HCT116 (cell line): ENCODE measurements at regions not wholly inside any gene's neighbourhood (a gene's known extent, or its start where the extent isn't known, plus 50 kb on each side); places are given as distances from the start of the nearest gene placed in this dataset.
A peak's percentile ranks its signal among the peaks of the same experiment; 100 is the strongest.

Experiments
- EGR1 ChIP-seq: IDR thresholded peaks from 2 replicates; pipeline ENCODE4 v1.6.1; 2012; ENCODE audit warnings: low read depth
- EZH2 ChIP-seq: fragments of 200-600 bp; sonication (generic); IDR thresholded peaks from 2 replicates; pipeline ENCODE4 v1.6.1; 2017; ENCODE audit warnings: antibody characterized with exemption, mixed run types
- POLR2A ChIP-seq: IDR thresholded peaks from 2 replicates; pipeline ENCODE4 v1.7.0; 2011; ENCODE audit warnings: borderline replicate concordance; ENCODE audit not compliant: insufficient read depth, insufficient read length; ENCODE audit errors: extremely low read depth
- POLR2AphosphoS5 ChIP-seq: IDR thresholded peaks from 2 replicates; pipeline ENCODE4 v1.6.1; 2011; ENCODE audit warnings: mild to moderate bottlenecking, low read depth, low read length, moderate library complexity
- RAD21 ChIP-seq: IDR thresholded peaks from 2 replicates; pipeline ENCODE4 v1.6.1; 2012; ENCODE audit warnings: low read depth, mild to moderate bottlenecking
- YY1 ChIP-seq: IDR thresholded peaks from 2 replicates; pipeline ENCODE4 v1.6.1; 2011; ENCODE audit warnings: low read length, low read depth, moderate library complexity, mild to moderate bottlenecking; ENCODE audit not compliant: insufficient replicate concordance; ENCODE audit errors: extremely low read depth
- ZNF274 ChIP-seq: fragments of 200-500 bp; sonication (Bioruptor generic); IDR thresholded peaks from 2 replicates; pipeline ENCODE4 v1.6.1; 2014; ENCODE audit warnings: mild to moderate bottlenecking, low read depth, low read length, inconsistent platforms
- TF ChIP-seq, protein P1 (sequence below), 3 experiments: fragments of 200-600 bp in 1 of 3; sonication (generic) in 1 of 3; IDR thresholded peaks in 2 of 3; conservative IDR thresholded peaks in 1 of 3; 2 replicates each; pipeline ENCODE4 v1.5.1; 2012 to 2017; ENCODE audit warnings: low read depth in 2 of 3, low read length in 2 of 3, antibody characterized with exemption in 1 of 3, borderline replicate concordance in 1 of 3, control low read depth in 1 of 3, mild to moderate bottlenecking in 1 of 3, mixed read lengths in 1 of 3, mixed run types in 1 of 3, moderate library complexity in 1 of 3; ENCODE audit not compliant: insufficient read depth in 1 of 3
- TF ChIP-seq, protein P2 (sequence below): IDR thresholded peaks from 2 replicates; pipeline ENCODE4 v1.6.1; 2012

DNA sequence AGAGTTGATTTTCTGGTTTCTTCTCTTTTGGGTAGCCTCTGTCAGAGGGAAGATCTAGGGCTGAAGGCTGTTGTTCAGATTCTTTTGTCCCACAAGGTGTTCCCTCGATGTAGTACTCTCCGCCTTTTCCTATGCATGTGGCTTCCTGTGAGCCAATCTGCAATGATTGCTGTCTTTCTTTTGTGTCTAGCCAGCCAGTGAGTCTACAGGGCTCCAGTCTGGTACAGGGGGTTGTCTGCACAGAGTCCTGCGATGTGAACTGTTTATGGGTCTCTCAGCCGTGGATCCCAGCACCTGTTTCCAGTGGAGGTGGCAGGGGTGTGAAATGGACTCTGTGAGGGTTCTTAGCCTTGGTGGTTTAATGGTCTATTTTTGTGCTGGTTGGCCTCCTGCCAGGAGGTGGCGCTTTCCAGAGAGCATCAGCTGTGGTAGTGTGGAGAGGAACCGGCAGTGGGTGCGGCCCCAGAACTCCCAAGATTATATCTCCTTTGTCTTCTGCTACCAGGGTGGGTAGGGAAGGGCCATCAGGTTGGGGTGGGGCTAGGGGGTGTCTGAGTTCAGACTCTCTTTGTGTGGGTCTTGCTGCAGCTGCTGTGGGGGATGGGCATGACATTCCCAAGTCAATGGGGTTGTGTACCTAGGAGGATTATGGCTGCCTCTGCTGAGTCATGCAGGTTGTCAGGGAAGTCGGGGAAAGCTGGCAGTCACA is 81.3 kb upstream of the C21orf91 start:
- TF ChIP-seq EZH2, result no peak
- no peak for TF ChIP-seq POLR2A
- TF ChIP-seq, protein P1, sequence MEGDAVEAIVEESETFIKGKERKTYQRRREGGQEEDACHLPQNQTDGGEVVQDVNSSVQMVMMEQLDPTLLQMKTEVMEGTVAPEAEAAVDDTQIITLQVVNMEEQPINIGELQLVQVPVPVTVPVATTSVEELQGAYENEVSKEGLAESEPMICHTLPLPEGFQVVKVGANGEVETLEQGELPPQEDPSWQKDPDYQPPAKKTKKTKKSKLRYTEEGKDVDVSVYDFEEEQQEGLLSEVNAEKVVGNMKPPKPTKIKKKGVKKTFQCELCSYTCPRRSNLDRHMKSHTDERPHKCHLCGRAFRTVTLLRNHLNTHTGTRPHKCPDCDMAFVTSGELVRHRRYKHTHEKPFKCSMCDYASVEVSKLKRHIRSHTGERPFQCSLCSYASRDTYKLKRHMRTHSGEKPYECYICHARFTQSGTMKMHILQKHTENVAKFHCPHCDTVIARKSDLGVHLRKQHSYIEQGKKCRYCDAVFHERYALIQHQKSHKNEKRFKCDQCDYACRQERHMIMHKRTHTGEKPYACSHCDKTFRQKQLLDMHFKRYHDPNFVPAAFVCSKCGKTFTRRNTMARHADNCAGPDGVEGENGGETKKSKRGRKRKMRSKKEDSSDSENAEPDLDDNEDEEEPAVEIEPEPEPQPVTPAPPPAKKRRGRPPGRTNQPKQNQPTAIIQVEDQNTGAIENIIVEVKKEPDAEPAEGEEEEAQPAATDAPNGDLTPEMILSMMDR (IDR thresholded peaks at IDR 0.05 in 2 of 3, conservative IDR thresholded peaks at IDR 0.05 in 1 of 3; ENCODE audit: borderline replicate concordance in 1 of 3, insufficient read depth in 1 of 3, low read depth in 2 of 3, low read length in 2 of 3), result peak in 1 of 3 experiments; percentile 27; a peak in 2 of 6 replicates
- TF ChIP-seq ZNF274, result no peak
- TF ChIP-seq RAD21, result no peak
- TF ChIP-seq POLR2AphosphoS5, result no peak
- TF ChIP-seq YY1, result no peak
- TF ChIP-seq, protein P2, sequence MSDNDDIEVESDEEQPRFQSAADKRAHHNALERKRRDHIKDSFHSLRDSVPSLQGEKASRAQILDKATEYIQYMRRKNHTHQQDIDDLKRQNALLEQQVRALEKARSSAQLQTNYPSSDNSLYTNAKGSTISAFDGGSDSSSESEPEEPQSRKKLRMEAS, result no peak
- TF ChIP-seq EGR1, result no peak
